ENCODE measurements at regions not wholly inside any gene's neighbourhood (a gene's known extent, or its start where the extent isn't known, plus 50 kb on each side); places are given as distances from the start of the nearest gene placed in this dataset.

GRCh38 chr15:89389841-89390603 is 55.4 kb upstream of the POLG start:
- CTCF ChIA-PET: interaction anchor here (0.8 to 22.3 kb wide), 6 partner anchors 10 to 52 kb away, joined by 3 to 243 read pairs (median 3); no protein-coding TSS in a partner anchor
- POLR2A ChIA-PET: no interaction called here
- DNase-seq (ENCODE audit: low read depth, low spot score): no peak
- no peak for TF ChIP-seq CTCF (IDR thresholded peaks at IDR 0.05; ENCODE audit: insufficient read depth, low read length, missing control alignments)
- no peak overlapping the region for H3K4me3 ChIP-seq (ENCODE audit: low read depth, low read length)

- no peak overlapping the region for H3K4me3 ChIP-seq (ENCODE audit: low read depth, low read length)
- POLR2A ChIA-PET: no interaction called here
- CTCF ChIA-PET: interaction anchor here (1.3 to 22.3 kb wide), 2 partner anchors 26 to 43 kb away, joined by 3 to 243 read pairs; no protein-coding TSS in a partner anchor
- DNase-seq (ENCODE audit: low read depth, low spot score): no peak
- TF ChIP-seq CTCF (IDR thresholded peaks at IDR 0.05; ENCODE audit: insufficient read depth, low read length, missing control alignments): no peak
These were observed 52.7 kb upstream of the POLG start for GRCh38 chr15:89387140-89387903.

GRCh38 chr15:89385596-89386331 is 51.1 kb upstream of the POLG start:
- CTCF ChIA-PET: interaction anchor here (0.6 to 22.3 kb wide), 3 partner anchors 24 to 87 kb away, joined by 3 to 243 read pairs (median 3); no protein-coding TSS in a partner anchor
- POLR2A ChIA-PET: no interaction called here
- TF ChIP-seq CTCF (IDR thresholded peaks at IDR 0.05; ENCODE audit: insufficient read depth, low read length, missing control alignments): no peak
- DNase-seq (ENCODE audit: low read depth, low spot score): no peak
- no peak overlapping the region for H3K4me3 ChIP-seq (ENCODE audit: low read depth, low read length)

Data from AG04449 (cell line).